Panc1 (cell line): ENCODE measurements at regions not wholly inside any gene's neighbourhood (a gene's known extent, or its start where the extent isn't known, plus 50 kb on each side); places are given as distances from the start of the nearest gene placed in this dataset.

Source experiments
- ATAC-seq: fragments of 200-7000 bp; cut with Tn5 transposase; 2 replicates; pipeline ENCODE4 v1.9.1; 2020; ENCODE audit warnings: mild to moderate bottlenecking, moderate library complexity
- BruUV-seq: library from RNA; stranded (reverse); fragments of 400-500 nt; replicated peaks from 2 replicates; lab custom pipeline; 2021; lab: Mats Ljungman, UMichigan
- CTCF ChIA-PET: fragments of 300-600 bp; sonication (Branson Sonifier 250); formaldehyde crosslinking; loops from one replicate; lab custom pipeline; 2022; ENCODE audit warnings: antibody characterized with exemption; lab: Charles Lee
- POLR2A ChIA-PET: fragments of 300-600 bp; sonication (Branson Sonifier 250); formaldehyde crosslinking; loops from one replicate; lab custom pipeline; 2022; ENCODE audit warnings: antibody characterized with exemption; lab: Charles Lee
- DNase-seq: peaks from one replicate; pipeline ENCODE4 v3.0.0-alpha.2; 2010; ENCODE audit warnings: low read depth, low spot score
- H3K27ac ChIP-seq: 2 replicates; pipeline ENCODE4 v1.5.1; 2011; ENCODE audit warnings: mild to moderate bottlenecking, low read length, inconsistent platforms
- H3K27me3 ChIP-seq: fragments of 200-500 bp; sonication (Bioruptor generic); 2 replicates; pipeline ENCODE4 v1.6.0; 2014; ENCODE audit warnings: low read length, inconsistent platforms; ENCODE audit not compliant: control insufficient read depth, insufficient read depth
- H3K36me3 ChIP-seq: fragments of 200-500 bp; sonication (Bioruptor generic); 2 replicates; pipeline ENCODE4 v1.5.1; 2014; ENCODE audit warnings: inconsistent platforms, mild to moderate bottlenecking, low read length, moderate library complexity; ENCODE audit not compliant: control insufficient read depth, insufficient read depth
- H3K4me1 ChIP-seq: 2 replicates; pipeline ENCODE4 v1.5.1; 2011; ENCODE audit warnings: inconsistent platforms, mild to moderate bottlenecking, low read length, moderate library complexity; ENCODE audit not compliant: control insufficient read depth, insufficient read depth
- H3K4me3 ChIP-seq, 2 experiments: 2 replicates each; pipeline ENCODE4 v1.5.1; 2011 to 2012; ENCODE audit warnings: low read depth in 2 of 2, low read length in 2 of 2, mild to moderate bottlenecking in 2 of 2, inconsistent platforms in 1 of 2, moderate library complexity in 1 of 2
- H3K9me3 ChIP-seq: fragments of 200-500 bp; sonication (Bioruptor generic); 2 replicates; pipeline ENCODE4 v1.5.1; 2014; ENCODE audit warnings: low read depth, mild to moderate bottlenecking, inconsistent platforms, low read length, moderate library complexity; ENCODE audit not compliant: control insufficient read depth, insufficient read depth
- POLR2AphosphoS5 ChIP-seq: IDR thresholded peaks from 2 replicates; pipeline ENCODE4 v1.6.1; 2012; ENCODE audit warnings: mild to moderate bottlenecking, low read depth, low read length, moderate library complexity
- SIN3A ChIP-seq: IDR thresholded peaks from 2 replicates; pipeline ENCODE4 v1.6.1; 2012; ENCODE audit warnings: low read depth, mild to moderate bottlenecking, low read length, moderate library complexity, borderline replicate concordance; ENCODE audit not compliant: insufficient read depth
- TCF7L2 ChIP-seq: IDR thresholded peaks from 2 replicates; pipeline ENCODE4 v1.6.1; 2011; ENCODE audit warnings: mild to moderate bottlenecking, low read depth, low read length, inconsistent platforms
- in situ Hi-C: cut with HindIII; loops from 2 replicates; pipeline ENCODE4 v1.10.0; 2016; ENCODE audit warnings: low sequenced_read_pairs, low pct_unique_long_range_greater_than_20kb
- intact Hi-C: fragments of 100-400 bp; cut with micrococcal nuclease; formaldehyde crosslinking; loops from one replicate; pipeline ENCODE4 v1.10.0; 2022; ENCODE audit not compliant: unreplicated experiment
- TF ChIP-seq, protein P1 (sequence below), 2 experiments: IDR thresholded peaks; 2 replicates each; pipeline ENCODE4 v1.6.1; 2011 to 2012; ENCODE audit warnings: low read depth in 2 of 2, control low read depth in 1 of 2, low read length in 1 of 2, mild to moderate bottlenecking in 1 of 2, moderate library complexity in 1 of 2; ENCODE audit not compliant: insufficient read depth in 1 of 2
- TF ChIP-seq, protein P2 (sequence below): fragments of 450-650 bp; IDR thresholded peaks from 2 replicates; pipeline ENCODE4 v1.5.1; 2017; ENCODE audit warnings: mild to moderate bottlenecking

DNA sequence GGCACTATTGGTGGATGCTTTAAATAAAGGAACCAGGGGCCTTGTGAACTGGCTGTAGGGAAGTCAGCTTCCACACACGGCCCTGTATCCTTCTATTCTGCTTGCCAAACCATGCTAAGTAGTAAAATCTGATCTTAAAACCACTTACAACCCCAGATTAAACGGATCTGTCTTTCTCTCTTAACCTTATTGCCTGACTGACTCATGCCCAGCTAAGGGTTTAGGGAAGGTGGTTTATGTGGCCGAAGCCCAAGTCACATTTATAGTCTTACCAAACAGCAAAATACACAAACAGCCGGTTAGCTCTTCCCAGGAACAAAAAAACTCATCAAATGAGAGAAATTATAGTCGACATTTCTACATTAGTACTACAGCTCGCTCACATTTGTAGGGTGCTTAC is 988.4 kb upstream of the TENM3 start:
- Histone ChIP-seq H3K27me3 (no peaks in the 10 kb centered on the region), H3K9me3 (no peaks in the 10 kb centered on the region), H3K4me3 (no peak overlapping the region), H3K4me1 (no peaks in the 10 kb centered on the region), H3K27ac (no peak overlapping the region), H3K36me3 (no peaks in the 10 kb centered on the region)
- TF ChIP-seq TCF7L2 (no peak), POLR2AphosphoS5 (no peak), SIN3A (no peak)
- TF ChIP-seq, protein P1, sequence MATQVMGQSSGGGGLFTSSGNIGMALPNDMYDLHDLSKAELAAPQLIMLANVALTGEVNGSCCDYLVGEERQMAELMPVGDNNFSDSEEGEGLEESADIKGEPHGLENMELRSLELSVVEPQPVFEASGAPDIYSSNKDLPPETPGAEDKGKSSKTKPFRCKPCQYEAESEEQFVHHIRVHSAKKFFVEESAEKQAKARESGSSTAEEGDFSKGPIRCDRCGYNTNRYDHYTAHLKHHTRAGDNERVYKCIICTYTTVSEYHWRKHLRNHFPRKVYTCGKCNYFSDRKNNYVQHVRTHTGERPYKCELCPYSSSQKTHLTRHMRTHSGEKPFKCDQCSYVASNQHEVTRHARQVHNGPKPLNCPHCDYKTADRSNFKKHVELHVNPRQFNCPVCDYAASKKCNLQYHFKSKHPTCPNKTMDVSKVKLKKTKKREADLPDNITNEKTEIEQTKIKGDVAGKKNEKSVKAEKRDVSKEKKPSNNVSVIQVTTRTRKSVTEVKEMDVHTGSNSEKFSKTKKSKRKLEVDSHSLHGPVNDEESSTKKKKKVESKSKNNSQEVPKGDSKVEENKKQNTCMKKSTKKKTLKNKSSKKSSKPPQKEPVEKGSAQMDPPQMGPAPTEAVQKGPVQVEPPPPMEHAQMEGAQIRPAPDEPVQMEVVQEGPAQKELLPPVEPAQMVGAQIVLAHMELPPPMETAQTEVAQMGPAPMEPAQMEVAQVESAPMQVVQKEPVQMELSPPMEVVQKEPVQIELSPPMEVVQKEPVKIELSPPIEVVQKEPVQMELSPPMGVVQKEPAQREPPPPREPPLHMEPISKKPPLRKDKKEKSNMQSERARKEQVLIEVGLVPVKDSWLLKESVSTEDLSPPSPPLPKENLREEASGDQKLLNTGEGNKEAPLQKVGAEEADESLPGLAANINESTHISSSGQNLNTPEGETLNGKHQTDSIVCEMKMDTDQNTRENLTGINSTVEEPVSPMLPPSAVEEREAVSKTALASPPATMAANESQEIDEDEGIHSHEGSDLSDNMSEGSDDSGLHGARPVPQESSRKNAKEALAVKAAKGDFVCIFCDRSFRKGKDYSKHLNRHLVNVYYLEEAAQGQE (IDR thresholded peaks at IDR 0.05; ENCODE audit: insufficient read depth in 1 of 2, low read depth in 2 of 2, low read length in 1 of 2), result no peak
- TF ChIP-seq, protein P2, sequence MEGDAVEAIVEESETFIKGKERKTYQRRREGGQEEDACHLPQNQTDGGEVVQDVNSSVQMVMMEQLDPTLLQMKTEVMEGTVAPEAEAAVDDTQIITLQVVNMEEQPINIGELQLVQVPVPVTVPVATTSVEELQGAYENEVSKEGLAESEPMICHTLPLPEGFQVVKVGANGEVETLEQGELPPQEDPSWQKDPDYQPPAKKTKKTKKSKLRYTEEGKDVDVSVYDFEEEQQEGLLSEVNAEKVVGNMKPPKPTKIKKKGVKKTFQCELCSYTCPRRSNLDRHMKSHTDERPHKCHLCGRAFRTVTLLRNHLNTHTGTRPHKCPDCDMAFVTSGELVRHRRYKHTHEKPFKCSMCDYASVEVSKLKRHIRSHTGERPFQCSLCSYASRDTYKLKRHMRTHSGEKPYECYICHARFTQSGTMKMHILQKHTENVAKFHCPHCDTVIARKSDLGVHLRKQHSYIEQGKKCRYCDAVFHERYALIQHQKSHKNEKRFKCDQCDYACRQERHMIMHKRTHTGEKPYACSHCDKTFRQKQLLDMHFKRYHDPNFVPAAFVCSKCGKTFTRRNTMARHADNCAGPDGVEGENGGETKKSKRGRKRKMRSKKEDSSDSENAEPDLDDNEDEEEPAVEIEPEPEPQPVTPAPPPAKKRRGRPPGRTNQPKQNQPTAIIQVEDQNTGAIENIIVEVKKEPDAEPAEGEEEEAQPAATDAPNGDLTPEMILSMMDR, result no peak
- ATAC-seq (no peak), DNase-seq (no peak)
- POLR2A ChIA-PET, result no interaction called here
- in situ Hi-C loops, result no loop called here
- CTCF ChIA-PET, result no interaction called here
- no TSS peak for BruUV-seq
- intact Hi-C loops, result no loop called here

DNA sequence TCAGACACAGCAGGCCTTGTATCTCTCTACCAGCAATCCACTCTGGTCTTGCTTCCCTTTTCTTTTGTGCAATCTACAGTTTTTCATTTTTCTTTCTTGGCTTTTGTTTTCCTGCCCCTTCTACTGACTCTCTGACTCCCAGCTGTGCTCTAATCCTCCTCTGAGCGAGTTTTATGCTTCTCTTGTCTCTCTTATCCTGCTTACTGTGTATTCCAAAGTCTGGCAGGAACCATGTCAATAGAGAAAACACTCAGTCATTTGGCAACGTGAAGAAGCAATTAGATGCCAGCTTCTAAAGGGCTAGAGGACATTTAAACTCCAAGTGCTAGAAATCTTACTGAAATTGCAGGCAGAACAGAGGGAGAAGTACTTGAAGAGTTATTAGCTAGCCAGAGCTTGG is 984.6 kb upstream of the TENM3 start:
- no peaks in the 10 kb centered on the region for H3K9me3 ChIP-seq
- no TSS peak for BruUV-seq
- ChIA-PET POLR2A (no interaction called here), CTCF (no interaction called here)
- H3K36me3 ChIP-seq, result no peaks in the 10 kb centered on the region
- TF ChIP-seq TCF7L2, result no peak
- TF ChIP-seq SIN3A, result no peak
- TF ChIP-seq, protein P2, result no peak
- no peak for TF ChIP-seq POLR2AphosphoS5
- TF ChIP-seq, protein P1 (IDR thresholded peaks at IDR 0.05; ENCODE audit: insufficient read depth in 1 of 2, low read depth in 2 of 2, low read length in 1 of 2), result no peak
- DNase-seq (no peak), ATAC-seq (no peak)
- H3K4me1 ChIP-seq, result no peaks in the 10 kb centered on the region
- no peak overlapping the region for H3K4me3 ChIP-seq
- no peak overlapping the region for H3K27ac ChIP-seq
- intact Hi-C loops, result no loop called here
- in situ Hi-C loops, result no loop called here
- H3K27me3 ChIP-seq, result no peaks in the 10 kb centered on the region
